Muscle of leg (tissue), 3 donors: ENCODE measurements at regions not wholly inside any gene's neighbourhood (a gene's known extent, or its start where the extent isn't known, plus 50 kb on each side); places are given as distances from the start of the nearest gene placed in this dataset.

ENCODE experiments used
- DNase-seq: peaks from one replicate; pipeline ENCODE4 v3.0.0; 2013
- H3K27ac ChIP-seq: one replicate; pipeline ENCODE4 v1.5.1; 2013; ENCODE audit warnings: mild to moderate bottlenecking, low read length, control low read depth
- H3K27me3 ChIP-seq: one replicate; pipeline ENCODE4 v1.6.1; 2013; ENCODE audit warnings: low read length; ENCODE audit not compliant: control insufficient read depth, insufficient read depth
- H3K36me3 ChIP-seq: one replicate; pipeline ENCODE4 v1.6.1; 2013; ENCODE audit warnings: low read length; ENCODE audit not compliant: control insufficient read depth, insufficient read depth
- H3K4me1 ChIP-seq: one replicate; pipeline ENCODE4 v1.6.1; 2013; ENCODE audit warnings: low read length; ENCODE audit not compliant: control insufficient read depth, insufficient read depth
- H3K4me3 ChIP-seq: one replicate; pipeline ENCODE4 v1.5.1; 2013; ENCODE audit warnings: low read length, control low read depth
- H3K9me3 ChIP-seq: replicated peaks from 2 replicates; pipeline ENCODE4 v1.6.1; 2013; ENCODE audit warnings: low read depth, low read length; ENCODE audit not compliant: control insufficient read depth
- WGBS: methylation state at CpG from one replicate; pipeline ENCODE4 v1.1.5; 2013; ENCODE audit warnings: missing lambda C conversion rate; ENCODE audit not compliant: insufficient coverage; 5-methylcytosine and 5-hydroxymethylcytosine counted together

DNA sequence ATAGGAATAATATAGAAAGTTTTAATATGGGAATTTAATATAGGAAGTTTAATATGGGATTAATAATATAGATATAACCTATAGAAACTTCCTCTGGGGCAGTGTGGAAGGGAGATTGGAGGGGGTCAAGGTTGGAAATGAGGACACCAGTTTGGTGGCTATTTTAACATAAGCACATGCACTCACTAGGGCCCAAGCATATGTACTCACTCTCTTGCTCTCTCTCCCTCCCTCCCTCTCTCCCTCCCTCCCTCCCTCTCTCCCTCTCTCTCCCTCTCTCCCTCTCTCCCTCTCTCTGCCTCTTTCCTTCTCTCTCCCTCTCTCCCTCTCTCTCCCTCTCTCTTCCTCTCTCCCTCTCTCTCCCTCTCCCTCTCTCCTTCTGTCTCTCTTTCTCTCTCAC lies 528.1 kb downstream of the NPIPA7 start:
- H3K9me3 ChIP-seq: peaks cover 4% of the 10 kb centered on the region
- no peaks in the 10 kb centered on the region for H3K36me3 ChIP-seq
- no peak for DNase-seq
- no peaks in the 10 kb centered on the region for H3K4me1 ChIP-seq
- no peaks in the 10 kb centered on the region for H3K27me3 ChIP-seq
- H3K27ac ChIP-seq: no peak overlapping the region
- H3K4me3 ChIP-seq: no peak overlapping the region

DNA sequence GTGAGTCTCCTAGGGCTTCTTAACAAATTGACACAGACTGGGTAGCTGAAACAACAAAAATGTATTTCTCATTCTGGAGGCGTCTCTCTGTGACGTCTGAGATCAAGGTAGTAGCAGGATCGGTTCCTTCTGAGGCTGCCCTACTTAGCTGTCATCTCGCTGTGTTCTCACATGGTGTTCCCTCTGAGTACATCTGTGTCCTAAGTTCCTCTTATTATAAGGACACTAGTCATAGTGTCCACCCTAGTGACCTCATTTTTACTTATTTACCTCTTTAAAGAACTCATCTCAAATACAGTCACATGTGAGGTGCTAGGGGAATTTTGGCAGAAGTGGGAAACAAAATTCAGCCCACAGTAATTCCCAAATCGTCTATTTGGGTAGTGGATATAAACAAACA lies 529.1 kb downstream of the NPIPA7 start:
- Histone ChIP-seq H3K27ac (no peak overlapping the region), H3K4me1 (no peaks in the 10 kb centered on the region), H3K27me3 (no peaks in the 10 kb centered on the region), H3K4me3 (no peak overlapping the region), H3K9me3 (peaks cover 4% of the 10 kb centered on the region), H3K36me3 (no peaks in the 10 kb centered on the region)
- 77% methylated on average over 4 of the region's 5 CpGs for WGBS
- DNase-seq: no peak

DNA sequence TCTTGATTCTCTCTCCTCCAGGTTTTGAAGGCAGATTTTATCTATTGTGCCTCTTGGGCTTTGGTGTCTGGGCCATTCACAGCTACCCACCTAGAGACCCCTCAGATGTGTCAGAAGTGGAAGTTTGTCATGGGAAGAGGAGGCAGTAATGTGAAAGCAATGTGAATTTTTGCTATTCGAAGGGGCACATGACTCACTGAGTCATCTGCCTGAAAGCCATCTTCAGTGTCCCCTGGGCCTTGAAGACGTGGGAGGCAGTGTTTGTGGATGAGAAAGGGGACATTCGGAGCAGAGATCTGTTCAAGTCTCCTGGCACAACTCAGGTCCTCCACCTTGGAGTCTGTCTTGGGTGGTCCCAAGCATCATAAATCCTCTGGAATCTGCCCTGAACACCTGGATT lies 530.2 kb downstream of the NPIPA7 start:
- Histone ChIP-seq H3K27ac (no peak overlapping the region), H3K9me3 (peaks cover 3% of the 10 kb centered on the region), H3K4me3 (no peak overlapping the region), H3K4me1 (no peaks in the 10 kb centered on the region), H3K36me3 (no peaks in the 10 kb centered on the region), H3K27me3 (no peaks in the 10 kb centered on the region)
- DNase-seq: no peak
- 62% methylated on average over 3 of the region's 3 CpGs for WGBS

DNA sequence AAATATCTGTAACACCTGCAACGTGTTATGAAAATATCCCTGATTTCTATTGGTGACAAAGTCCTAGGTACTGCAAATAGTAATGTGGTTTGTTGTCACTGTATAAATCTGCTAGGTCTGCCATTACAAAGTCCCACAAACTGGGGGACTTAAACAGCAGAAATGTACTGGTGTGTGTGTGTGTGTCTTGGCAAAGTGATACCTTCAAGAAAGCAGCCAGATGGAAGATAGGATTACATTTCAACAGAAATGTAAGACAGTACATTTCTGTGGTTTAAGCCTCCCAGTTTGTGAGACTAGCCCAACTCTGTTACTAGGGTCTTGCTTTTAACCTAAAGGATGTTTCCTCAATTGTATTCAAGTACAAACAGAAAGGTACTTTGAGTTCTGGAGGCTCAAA lies 531.7 kb downstream of the NPIPA7 start:
- no peaks in the 10 kb centered on the region for H3K36me3 ChIP-seq
- no peaks in the 10 kb centered on the region for H3K9me3 ChIP-seq
- no peak for DNase-seq
- H3K27me3 ChIP-seq: peaks cover 1% of the 10 kb centered on the region
- H3K4me1 ChIP-seq: no peaks in the 10 kb centered on the region
- H3K27ac ChIP-seq: no peak overlapping the region
- WGBS: no CpG with 5 or more reads among the region's 1 CpG
- no peak overlapping the region for H3K4me3 ChIP-seq

DNA sequence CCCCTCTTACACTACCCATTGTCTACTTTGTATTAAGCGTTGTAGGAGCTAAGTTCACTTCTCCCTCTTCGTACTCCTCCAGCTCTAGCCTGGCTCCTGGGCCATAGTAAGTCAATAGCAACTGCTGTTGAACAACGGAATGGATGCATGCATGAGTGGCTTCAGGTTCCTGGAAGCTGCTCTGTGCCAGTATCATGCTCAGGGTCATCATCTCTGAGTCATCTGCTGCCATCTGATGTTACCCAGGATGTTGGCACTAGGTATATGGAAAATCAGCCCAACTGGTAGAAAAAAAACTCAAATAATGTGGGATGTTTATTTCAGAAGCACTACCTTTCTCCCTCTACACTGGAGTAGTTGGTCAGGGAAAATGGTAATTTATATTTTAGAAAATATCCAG lies 536.8 kb downstream of the NPIPA7 start:
- Histone ChIP-seq H3K9me3 (no peaks in the 10 kb centered on the region), H3K27ac (no peak overlapping the region), H3K36me3 (no peaks in the 10 kb centered on the region), H3K27me3 (peaks cover 2% of the 10 kb centered on the region), H3K4me3 (no peak overlapping the region), H3K4me1 (no peaks in the 10 kb centered on the region)
- WGBS: 86% methylated on average over 1 of the region's 3 CpGs
- DNase-seq: no peak

DNA sequence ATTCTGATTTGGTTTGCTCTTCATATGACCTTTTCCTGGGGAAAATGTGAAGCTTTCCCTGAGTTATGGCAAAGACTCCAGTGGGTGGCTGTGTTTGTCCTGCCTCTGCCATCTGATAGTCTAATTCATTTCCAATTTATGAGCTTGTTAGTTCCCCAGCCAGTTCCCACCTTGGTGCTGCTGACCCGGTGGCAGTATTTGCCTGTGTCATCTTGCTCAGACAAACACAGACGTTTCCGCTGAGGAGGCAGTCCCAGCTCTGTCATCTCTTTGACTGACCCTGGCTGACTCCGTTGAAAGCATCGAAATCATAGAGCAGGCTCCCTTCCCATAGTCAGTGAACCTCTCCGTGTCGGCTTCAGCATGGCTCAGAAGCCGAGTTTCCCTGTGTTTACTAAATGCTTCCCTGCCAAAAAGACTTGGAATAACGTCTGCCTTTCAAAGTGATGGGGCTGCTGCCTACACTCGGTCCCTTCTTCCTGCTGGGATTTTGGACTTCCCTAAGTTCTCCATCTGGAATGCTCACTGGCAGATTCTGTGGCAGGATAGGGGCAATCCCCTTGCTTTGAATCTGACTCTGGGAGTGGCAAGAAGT lies 538.3 kb downstream of the NPIPA7 start:
- DNase-seq: peak; percentile 15
- H3K4me3 ChIP-seq: no peak overlapping the region
- H3K9me3 ChIP-seq: no peaks in the 10 kb centered on the region
- H3K27ac ChIP-seq: no peak overlapping the region
- WGBS: 21% methylated on average over 9 of the region's 10 CpGs
- H3K36me3 ChIP-seq: no peaks in the 10 kb centered on the region
- no peaks in the 10 kb centered on the region for H3K4me1 ChIP-seq
- peaks cover 2% of the 10 kb centered on the region for H3K27me3 ChIP-seq

DNA sequence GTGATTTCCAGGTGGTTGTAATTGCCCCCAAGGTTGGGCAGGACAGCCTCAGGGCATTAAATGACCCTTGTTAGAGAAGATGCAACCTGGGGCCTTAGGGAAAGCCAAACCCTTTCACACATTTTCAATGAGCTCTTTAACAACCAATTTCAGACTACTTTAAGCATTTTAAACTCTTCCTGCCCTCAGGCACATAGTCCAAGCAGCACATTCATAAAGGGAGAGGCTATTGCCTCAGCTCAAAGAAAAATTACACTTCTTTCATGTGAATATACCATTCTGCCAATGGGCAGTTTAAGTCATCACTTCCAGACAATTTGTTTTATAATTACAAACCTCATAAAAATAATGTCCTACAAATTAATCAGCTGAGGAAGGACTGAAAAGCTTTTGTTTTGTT lies 544.5 kb downstream of the NPIPA7 start:
- Histone ChIP-seq H3K4me1 (no peaks in the 10 kb centered on the region), H3K4me3 (no peak overlapping the region), H3K27me3 (no peaks in the 10 kb centered on the region), H3K9me3 (no peaks in the 10 kb centered on the region), H3K27ac (no peak overlapping the region), H3K36me3 (no peaks in the 10 kb centered on the region)
- DNase-seq: no peak

DNA sequence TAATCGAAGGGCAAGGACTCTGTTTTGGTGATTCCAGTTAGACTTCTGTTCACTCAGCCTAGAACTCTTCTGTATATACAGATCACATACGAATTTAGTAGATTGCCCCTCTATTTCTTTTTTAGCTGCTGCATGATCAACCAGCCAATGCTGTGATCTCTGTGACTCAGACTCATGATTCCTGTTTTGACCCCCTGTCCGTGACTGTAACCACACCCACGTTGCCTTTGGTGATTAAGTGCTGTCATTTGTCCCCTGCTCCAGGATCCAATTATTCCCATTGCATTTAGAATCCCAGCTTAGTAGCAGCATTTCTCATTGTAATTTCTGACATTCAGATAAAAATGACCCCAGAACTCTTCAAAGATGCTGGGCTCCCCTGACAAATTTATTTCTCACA lies 545.7 kb downstream of the NPIPA7 start:
- DNase-seq: no peak
- Histone ChIP-seq H3K27me3 (no peaks in the 10 kb centered on the region), H3K36me3 (no peaks in the 10 kb centered on the region), H3K27ac (no peak overlapping the region), H3K4me3 (no peak overlapping the region), H3K4me1 (no peaks in the 10 kb centered on the region), H3K9me3 (no peaks in the 10 kb centered on the region)
- 100% methylated on average over 1 of the region's 4 CpGs for WGBS

DNA sequence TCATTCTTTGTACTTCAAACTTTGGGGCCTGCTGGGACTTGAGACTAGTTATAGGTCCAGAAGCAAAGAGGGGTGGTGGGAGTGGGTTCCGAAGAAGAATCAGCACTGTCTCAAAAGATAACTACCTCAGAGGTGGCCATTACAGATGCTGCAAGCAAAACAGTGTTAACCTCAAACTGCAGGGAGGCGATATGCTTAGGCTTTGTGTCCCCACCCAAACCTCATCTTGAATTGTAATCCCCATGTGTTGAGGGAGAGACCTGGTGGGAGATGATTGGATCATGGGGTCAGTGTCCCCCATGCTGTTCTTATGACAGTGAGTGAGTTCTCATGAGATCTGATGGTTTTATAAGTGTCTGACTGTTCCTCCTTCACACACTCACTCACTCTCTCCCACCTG lies 545.3 kb downstream of the XYLT1 start:
- no peaks in the 10 kb centered on the region for H3K9me3 ChIP-seq
- no peaks in the 10 kb centered on the region for H3K4me1 ChIP-seq
- H3K4me3 ChIP-seq: no peak overlapping the region
- H3K27me3 ChIP-seq: no peaks in the 10 kb centered on the region
- no peak for DNase-seq
- 100% methylated on average over 1 of the region's 2 CpGs for WGBS
- H3K27ac ChIP-seq: no peak overlapping the region
- no peaks in the 10 kb centered on the region for H3K36me3 ChIP-seq

DNA sequence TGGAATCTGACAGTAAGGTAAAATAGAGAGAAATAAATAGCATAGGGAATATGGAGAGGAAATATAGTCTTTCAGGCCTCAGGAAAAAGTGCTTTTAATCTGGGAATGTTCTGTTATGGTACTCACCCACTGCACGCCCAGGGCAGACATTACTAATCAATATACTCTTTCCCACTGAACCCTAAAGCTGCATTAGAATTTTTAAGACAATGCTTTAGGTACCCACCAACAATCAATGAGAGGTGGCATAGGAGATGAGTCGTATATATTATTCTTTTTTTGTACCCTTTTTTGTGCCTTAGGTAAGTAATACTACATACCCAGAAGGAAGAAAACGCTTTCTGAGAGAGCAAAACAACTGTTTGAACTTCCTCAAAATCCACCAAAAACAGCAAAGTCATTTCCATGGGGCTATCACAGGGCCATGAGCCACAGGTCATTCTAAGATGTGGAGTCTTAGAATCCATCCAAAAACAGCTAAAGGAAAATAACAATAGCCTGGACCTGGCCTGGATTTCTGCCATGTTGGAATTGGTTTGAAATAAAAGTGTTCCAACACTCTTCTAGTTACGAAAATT lies 542.1 kb downstream of the XYLT1 start:
- no peaks in the 10 kb centered on the region for H3K27me3 ChIP-seq
- no peak overlapping the region for H3K27ac ChIP-seq
- no peak overlapping the region for H3K4me3 ChIP-seq
- peak; percentile 40 for DNase-seq
- WGBS: no CpG with 5 or more reads among the region's 4 CpGs
- H3K9me3 ChIP-seq: no peaks in the 10 kb centered on the region
- no peaks in the 10 kb centered on the region for H3K4me1 ChIP-seq
- H3K36me3 ChIP-seq: no peaks in the 10 kb centered on the region
